A673 (cell line): ENCODE measurements at regions not wholly inside any gene's neighbourhood (a gene's known extent, or its start where the extent isn't known, plus 50 kb on each side); places are given as distances from the start of the nearest gene placed in this dataset.

ENCODE experiments used
- BruUV-seq: library from RNA; stranded (reverse); fragments of 400-500 nt; replicated peaks from 2 replicates; lab custom pipeline; 2021; lab: Mats Ljungman, UMichigan
- CTCF ChIA-PET: fragments of 300-600 bp; sonication (Branson Sonifier 250); formaldehyde crosslinking; loops from one replicate; lab custom pipeline; 2022; ENCODE audit warnings: antibody characterized with exemption; lab: Charles Lee
- POLR2A ChIA-PET: fragments of 300-600 bp; sonication (Branson Sonifier 250); formaldehyde crosslinking; loops from one replicate; lab custom pipeline; 2022; ENCODE audit warnings: antibody characterized with exemption; ENCODE audit not compliant: low non-redundant PET; lab: Charles Lee
- DNase-seq: peaks from one replicate; pipeline ENCODE4 v3.0.0-alpha.2; 2015; ENCODE audit warnings: low spot score
- H3K27ac ChIP-seq: fragments of 200-600 bp; sonication (generic); 2 replicates; pipeline ENCODE4 v1.5.1; 2016; ENCODE audit warnings: mixed run types, low read depth, mild to moderate bottlenecking, mixed read lengths, antibody characterized with exemption, low read length; ENCODE audit not compliant: poor library complexity, severe bottlenecking
- H3K27me3 ChIP-seq: fragments of 200-600 bp; sonication (generic); replicated peaks from 2 replicates; pipeline ENCODE4 v1.6.1; 2017; ENCODE audit warnings: mixed run types, low read depth, mild to moderate bottlenecking, mixed read lengths, antibody characterized with exemption, low read length; ENCODE audit not compliant: insufficient read depth, poor library complexity
- H3K36me3 ChIP-seq: fragments of 200-600 bp; sonication (generic); 2 replicates; pipeline ENCODE4 v1.6.1; 2016; ENCODE audit warnings: mixed run types, mild to moderate bottlenecking, mixed read lengths, antibody characterized with exemption, low read length; ENCODE audit not compliant: insufficient read depth, poor library complexity, severe bottlenecking
- H3K4me1 ChIP-seq: fragments of 200-600 bp; sonication (generic); 2 replicates; pipeline ENCODE4 v1.6.1; 2017; ENCODE audit warnings: mixed run types, mild to moderate bottlenecking, mixed read lengths, antibody characterized with exemption, low read length; ENCODE audit not compliant: insufficient read depth, poor library complexity, severe bottlenecking
- H3K4me3 ChIP-seq: fragments of 200-600 bp; sonication (generic); 2 replicates; pipeline ENCODE4 v1.5.1; 2016; ENCODE audit warnings: low read depth, mixed run types, mild to moderate bottlenecking, mixed read lengths, low read length; ENCODE audit not compliant: poor library complexity, severe bottlenecking
- H3K9me3 ChIP-seq: fragments of 200-600 bp; sonication (generic); 2 replicates; pipeline ENCODE4 v1.6.1; 2016; ENCODE audit warnings: mixed run types, low read depth, mild to moderate bottlenecking, mixed read lengths, antibody characterized with exemption, low read length; ENCODE audit not compliant: poor library complexity, severe bottlenecking
- EZH2 ChIP-seq: fragments of 200-600 bp; sonication (generic); IDR thresholded peaks from 2 replicates; pipeline ENCODE4 v1.6.1; 2017; ENCODE audit warnings: borderline replicate concordance, low read depth, mild to moderate bottlenecking, mixed read lengths, antibody characterized with exemption, low read length; ENCODE audit not compliant: poor library complexity, severe bottlenecking
- intact Hi-C: fragments of 100-400 bp; cut with micrococcal nuclease; formaldehyde crosslinking; loops from one replicate; pipeline ENCODE4 v1.10.0; 2022; ENCODE audit not compliant: unreplicated experiment
- TF ChIP-seq, protein P1 (sequence below): fragments of 300-800, 200-600 bp; sonication (generic); conservative IDR thresholded peaks from 2 replicates; pipeline ENCODE4 v1.5.1; 2017; ENCODE audit warnings: low read depth, mild to moderate bottlenecking, antibody characterized with exemption, low read length, moderate library complexity, mixed read lengths

DNA sequence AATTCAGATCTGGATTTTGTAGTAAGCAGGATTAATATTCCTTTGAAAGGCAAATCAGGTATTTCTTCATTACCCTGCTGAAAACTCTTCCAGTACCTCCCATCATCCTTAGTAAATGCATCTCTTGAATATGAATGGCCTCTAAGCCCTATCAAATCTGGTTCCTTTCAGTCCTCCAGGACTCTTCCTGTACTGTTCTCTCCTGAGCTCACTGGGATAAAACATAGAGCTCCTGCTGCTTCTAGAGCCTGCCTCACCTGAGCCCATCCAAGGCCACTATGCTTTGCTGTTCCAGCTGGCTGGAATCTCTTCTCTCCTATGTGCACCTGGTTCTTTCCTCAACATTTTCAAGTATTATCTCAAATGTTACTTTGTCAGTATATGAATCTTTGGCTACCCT is 803.3 kb upstream of the CTNND2 start:
- POLR2A ChIA-PET, result no interaction called here
- Histone ChIP-seq H3K4me3 (no peak overlapping the region), H3K9me3 (peaks cover 38% of the 10 kb centered on the region), H3K36me3 (no peaks in the 10 kb centered on the region), H3K27me3 (no peaks in the 10 kb centered on the region), H3K4me1 (no peaks in the 10 kb centered on the region), H3K27ac (no peak overlapping the region)
- intact Hi-C loops, result no loop called here
- DNase-seq, result no peak
- no TSS peak for BruUV-seq
- TF ChIP-seq, protein P1, sequence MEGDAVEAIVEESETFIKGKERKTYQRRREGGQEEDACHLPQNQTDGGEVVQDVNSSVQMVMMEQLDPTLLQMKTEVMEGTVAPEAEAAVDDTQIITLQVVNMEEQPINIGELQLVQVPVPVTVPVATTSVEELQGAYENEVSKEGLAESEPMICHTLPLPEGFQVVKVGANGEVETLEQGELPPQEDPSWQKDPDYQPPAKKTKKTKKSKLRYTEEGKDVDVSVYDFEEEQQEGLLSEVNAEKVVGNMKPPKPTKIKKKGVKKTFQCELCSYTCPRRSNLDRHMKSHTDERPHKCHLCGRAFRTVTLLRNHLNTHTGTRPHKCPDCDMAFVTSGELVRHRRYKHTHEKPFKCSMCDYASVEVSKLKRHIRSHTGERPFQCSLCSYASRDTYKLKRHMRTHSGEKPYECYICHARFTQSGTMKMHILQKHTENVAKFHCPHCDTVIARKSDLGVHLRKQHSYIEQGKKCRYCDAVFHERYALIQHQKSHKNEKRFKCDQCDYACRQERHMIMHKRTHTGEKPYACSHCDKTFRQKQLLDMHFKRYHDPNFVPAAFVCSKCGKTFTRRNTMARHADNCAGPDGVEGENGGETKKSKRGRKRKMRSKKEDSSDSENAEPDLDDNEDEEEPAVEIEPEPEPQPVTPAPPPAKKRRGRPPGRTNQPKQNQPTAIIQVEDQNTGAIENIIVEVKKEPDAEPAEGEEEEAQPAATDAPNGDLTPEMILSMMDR, result no peak
- TF ChIP-seq EZH2, result no peak
- CTCF ChIA-PET, result no interaction called here

- H3K4me1 ChIP-seq, result no peaks in the 10 kb centered on the region
- peaks cover 48% of the 10 kb centered on the region for H3K9me3 ChIP-seq
- DNase-seq, result no peak
- ChIA-PET CTCF (no interaction called here), POLR2A (no interaction called here)
- H3K4me3 ChIP-seq, result no peak overlapping the region
- H3K27me3 ChIP-seq, result no peaks in the 10 kb centered on the region
- TF ChIP-seq EZH2, result no peak
- TF ChIP-seq, protein P1, result no peak
- no peak overlapping the region for H3K27ac ChIP-seq
- intact Hi-C loops, result no loop called here
- H3K36me3 ChIP-seq, result no peaks in the 10 kb centered on the region
- BruUV-seq, result no TSS peak
Observed at GRCh38 chr5:12704955-12705354, 800.7 kb upstream of the CTNND2 start.

GRCh38 chr5:12703254-12703653 is 799.0 kb upstream of the CTNND2 start:
- Histone ChIP-seq H3K4me1 (no peaks in the 10 kb centered on the region), H3K27ac (no peak overlapping the region), H3K9me3 (peaks cover 46% of the 10 kb centered on the region), H3K36me3 (no peaks in the 10 kb centered on the region), H3K4me3 (no peak overlapping the region), H3K27me3 (no peaks in the 10 kb centered on the region)
- no peak for DNase-seq
- CTCF ChIA-PET, result no interaction called here
- intact Hi-C loops, result no loop called here
- no TSS peak for BruUV-seq
- TF ChIP-seq EZH2, result no peak
- TF ChIP-seq, protein P1, result no peak
- POLR2A ChIA-PET, result no interaction called here
